HG02588 (cell line): ENCODE measurements at regions not wholly inside any gene's neighbourhood (a gene's known extent, or its start where the extent isn't known, plus 50 kb on each side); places are given as distances from the start of the nearest gene placed in this dataset.
"Not testable (repeated sequence)": the region's sequence is repeated elsewhere in the genome, so short reads cannot be mapped to it uniquely, and the experiment has no call there.

Source experiments
- ATAC-seq: cut with Tn5 transposase; IDR thresholded peaks from one replicate; pipeline ENCODE4 v1.9.1; 2021; ENCODE audit warnings: mild to moderate bottlenecking, moderate library complexity; ENCODE audit not compliant: unreplicated experiment

- ATAC-seq: peak; percentile 85
Observed at GRCh38 chr4:101730291-101731117, 60.0 kb upstream of the BANK1 start.

- no peak for ATAC-seq
Observed at GRCh38 chr4:101727238-101727637, 63.3 kb upstream of the BANK1 start.

- ATAC-seq: no peak
Observed at GRCh38 chr4:101724093-101724492, 66.4 kb upstream of the BANK1 start.

GRCh38 chr4:101718810-101719209, 71.7 kb upstream of the BANK1 start:
- no peak for ATAC-seq

- ATAC-seq: no peak
Observed at GRCh38 chr4:101711590-101712260, 78.8 kb upstream of the BANK1 start.

GRCh38 chr4:101710806-101711205, 79.7 kb upstream of the BANK1 start:
- no peak for ATAC-seq

GRCh38 chr4:101708293-101709039, 82.1 kb upstream of the BANK1 start:
- no peak for ATAC-seq

GRCh38 chr4:101707596-101707995, 82.9 kb upstream of the BANK1 start:
- ATAC-seq: no peak

GRCh38 chr4:101706535-101707057, 83.9 kb upstream of the BANK1 start:
- ATAC-seq: no peak

- ATAC-seq: no peak
Observed at GRCh38 chr4:101701551-101701950, 89.0 kb upstream of the BANK1 start.

GRCh38 chr4:101699441-101700124, 90.9 kb upstream of the BANK1 start:
- no peak for ATAC-seq

- no peak for ATAC-seq
Observed at GRCh38 chr4:101697266-101697665, 93.3 kb upstream of the BANK1 start.

GRCh38 chr4:101696276-101697010, 94.1 kb upstream of the BANK1 start:
- no peak for ATAC-seq

GRCh38 chr4:101695176-101695575, 95.4 kb upstream of the BANK1 start:
- no peak for ATAC-seq

GRCh38 chr4:101694403-101694802, 96.1 kb upstream of the BANK1 start:
- ATAC-seq: not testable (repeated sequence)

- ATAC-seq: peak; percentile 56
Observed at GRCh38 chr4:101693842-101694398, 96.6 kb upstream of the BANK1 start.

GRCh38 chr4:101689220-101689619, 101.3 kb upstream of the BANK1 start:
- ATAC-seq: no peak

- no peak for ATAC-seq
Observed at GRCh38 chr4:101685126-101685525, 105.4 kb upstream of the BANK1 start.

- ATAC-seq: no peak
Observed at GRCh38 chr4:101682946-101683345, 107.6 kb upstream of the BANK1 start.

GRCh38 chr4:101678180-101678579, 112.3 kb upstream of the BANK1 start:
- ATAC-seq: no peak
